OCI-LY1 (cell line): ENCODE measurements at regions not wholly inside any gene's neighbourhood (a gene's known extent, or its start where the extent isn't known, plus 50 kb on each side); places are given as distances from the start of the nearest gene placed in this dataset.

Experiments
- H2AFZ ChIP-seq: fragments of 200-600 bp; sonication (generic), shearing (Covaris generic); 2 replicates; pipeline ENCODE4 v1.6.0; 2014; ENCODE audit warnings: antibody characterized with exemption, mild to moderate bottlenecking, low read length
- H3F3A ChIP-seq: fragments of 200-600 bp; sonication (generic), shearing (Covaris generic); 2 replicates; pipeline ENCODE4 v1.6.0; 2014; ENCODE audit warnings: mild to moderate bottlenecking, antibody characterized with exemption, low read length, moderate library complexity; ENCODE audit not compliant: insufficient read depth
- H3K27ac ChIP-seq: fragments of 200-600 bp; sonication (generic); 2 replicates; pipeline ENCODE4 v1.5.1; 2014; ENCODE audit warnings: low read length, mixed run types, mild to moderate bottlenecking, low read depth; ENCODE audit not compliant: poor library complexity, severe bottlenecking
- H3K27me3 ChIP-seq: fragments of 200-600 bp; sonication (generic); 2 replicates; pipeline ENCODE4 v1.6.0; 2014; ENCODE audit warnings: antibody characterized with exemption, mild to moderate bottlenecking, low read length, moderate library complexity; ENCODE audit not compliant: insufficient read depth
- H3K36me3 ChIP-seq: fragments of 200-600 bp; sonication (generic); 2 replicates; pipeline ENCODE4 v1.6.1; 2014; ENCODE audit warnings: mild to moderate bottlenecking, antibody characterized with exemption, low read length, moderate library complexity, mixed read lengths; ENCODE audit not compliant: insufficient read depth
- H3K4me1 ChIP-seq: fragments of 200-600 bp; sonication (generic); 2 replicates; pipeline ENCODE4 v1.5.1; 2014; ENCODE audit warnings: mild to moderate bottlenecking, low read length, moderate library complexity; ENCODE audit not compliant: insufficient read depth, severe bottlenecking
- H3K4me2 ChIP-seq: fragments of 200-600 bp; sonication (generic), shearing (Covaris generic); 2 replicates; pipeline ENCODE4 v1.6.1; 2014; ENCODE audit warnings: low read length
- H3K4me3 ChIP-seq: fragments of 200-600 bp; sonication (generic); 2 replicates; pipeline ENCODE4 v1.5.1; 2014; ENCODE audit warnings: low read length, low read depth, mild to moderate bottlenecking, mixed read lengths; ENCODE audit not compliant: poor library complexity, severe bottlenecking
- H3K79me2 ChIP-seq: fragments of 200-600 bp; shearing (Covaris generic); 2 replicates; pipeline ENCODE4 v1.6.1; 2016; ENCODE audit warnings: mixed run types, low read length, mixed read lengths; ENCODE audit not compliant: insufficient read depth
- H3K9ac ChIP-seq: fragments of 200-600 bp; sonication (generic), shearing (Covaris generic); 2 replicates; pipeline ENCODE4 v1.6.1; 2014; ENCODE audit warnings: mild to moderate bottlenecking, low read length, mixed read lengths
- H3K9me2 ChIP-seq: fragments of 200-600 bp; sonication (generic), shearing (Covaris generic); 2 replicates; pipeline ENCODE4 v1.6.1; 2014; ENCODE audit warnings: low read depth, mild to moderate bottlenecking, low read length, mixed read lengths
- H3K9me3 ChIP-seq: fragments of 200-600 bp; shearing (Covaris generic); 2 replicates; pipeline ENCODE4 v1.6.1; 2014; ENCODE audit warnings: low read length, mixed read lengths
- H4K20me1 ChIP-seq: fragments of 200-600 bp; sonication (generic), shearing (Covaris generic); 2 replicates; pipeline ENCODE4 v1.6.0; 2016; ENCODE audit warnings: mild to moderate bottlenecking, low read length; ENCODE audit not compliant: insufficient read depth
- EZH2 ChIP-seq: fragments of 200-600 bp; sonication (generic), shearing (Covaris generic); IDR thresholded peaks from 2 replicates; pipeline ENCODE4 v1.8.0; 2017; ENCODE audit warnings: borderline replicate concordance, mixed run types, mild to moderate bottlenecking, antibody characterized with exemption, low read length, moderate library complexity, mixed read lengths
- TF ChIP-seq, protein P1 (sequence below): fragments of 200-600 bp; sonication (generic), shearing (Covaris generic); IDR thresholded peaks from 2 replicates; pipeline ENCODE4 v1.5.1; 2017; ENCODE audit warnings: mild to moderate bottlenecking, antibody characterized with exemption, low read length, moderate library complexity, mixed read lengths

- Histone ChIP-seq H3K4me1 (no peaks in the 10 kb centered on the region), H3F3A (no peaks in the 10 kb centered on the region)
These were observed 1591.6 kb upstream of the MIR17HG start for GRCh38 chr13:89755729-89756492.

GRCh38 chr13:89763005-89763404, 1584.5 kb upstream of the MIR17HG start:
- no peaks in the 10 kb centered on the region for H3K4me1 ChIP-seq
- H3K4me3 ChIP-seq, result no peak overlapping the region

More at GRCh38 chr13:89755729-89756492, 1591.6 kb upstream of the MIR17HG start:
- H2AFZ ChIP-seq, result no peak overlapping the region
- no peaks in the 10 kb centered on the region for H3K9me2 ChIP-seq
- no peaks in the 10 kb centered on the region for H3K36me3 ChIP-seq
- TF ChIP-seq, protein P1, sequence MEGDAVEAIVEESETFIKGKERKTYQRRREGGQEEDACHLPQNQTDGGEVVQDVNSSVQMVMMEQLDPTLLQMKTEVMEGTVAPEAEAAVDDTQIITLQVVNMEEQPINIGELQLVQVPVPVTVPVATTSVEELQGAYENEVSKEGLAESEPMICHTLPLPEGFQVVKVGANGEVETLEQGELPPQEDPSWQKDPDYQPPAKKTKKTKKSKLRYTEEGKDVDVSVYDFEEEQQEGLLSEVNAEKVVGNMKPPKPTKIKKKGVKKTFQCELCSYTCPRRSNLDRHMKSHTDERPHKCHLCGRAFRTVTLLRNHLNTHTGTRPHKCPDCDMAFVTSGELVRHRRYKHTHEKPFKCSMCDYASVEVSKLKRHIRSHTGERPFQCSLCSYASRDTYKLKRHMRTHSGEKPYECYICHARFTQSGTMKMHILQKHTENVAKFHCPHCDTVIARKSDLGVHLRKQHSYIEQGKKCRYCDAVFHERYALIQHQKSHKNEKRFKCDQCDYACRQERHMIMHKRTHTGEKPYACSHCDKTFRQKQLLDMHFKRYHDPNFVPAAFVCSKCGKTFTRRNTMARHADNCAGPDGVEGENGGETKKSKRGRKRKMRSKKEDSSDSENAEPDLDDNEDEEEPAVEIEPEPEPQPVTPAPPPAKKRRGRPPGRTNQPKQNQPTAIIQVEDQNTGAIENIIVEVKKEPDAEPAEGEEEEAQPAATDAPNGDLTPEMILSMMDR, result no peak
- TF ChIP-seq EZH2, result no peak
- no peaks in the 10 kb centered on the region for H3K27me3 ChIP-seq
- H3K9me3 ChIP-seq, result 0 out of 2 replicates have a peak, but pooled peaks cover 4% of the 10 kb centered on the region
- H3K79me2 ChIP-seq, result no peaks in the 10 kb centered on the region
- H4K20me1 ChIP-seq, result no peaks in the 10 kb centered on the region
- H3K4me3 ChIP-seq, result no peak overlapping the region
- H3K27ac ChIP-seq, result no peak overlapping the region
- no peak overlapping the region for H3K4me2 ChIP-seq
- H3K9ac ChIP-seq, result no peak overlapping the region

GRCh38 chr13:89783221-89783755, 1564.2 kb upstream of the MIR17HG start:
- Histone ChIP-seq H3K4me2 (no peak overlapping the region), H3K79me2 (no peaks in the 10 kb centered on the region), H4K20me1 (no peaks in the 10 kb centered on the region), H3K36me3 (no peaks in the 10 kb centered on the region), H3K9me2 (no peaks in the 10 kb centered on the region), H3K27me3 (no peaks in the 10 kb centered on the region), H3F3A (no peaks in the 10 kb centered on the region), H3K4me3 (no peak overlapping the region), H3K9me3 (no peaks in the 10 kb centered on the region), H2AFZ (no peak overlapping the region), H3K27ac (no peak overlapping the region), H3K4me1 (no peaks in the 10 kb centered on the region), H3K9ac (no peak overlapping the region)
- TF ChIP-seq, protein P1, result no peak
- TF ChIP-seq EZH2, result no peak

More at GRCh38 chr13:89763005-89763404, 1584.5 kb upstream of the MIR17HG start:
- Histone ChIP-seq H4K20me1 (no peaks in the 10 kb centered on the region), H3K36me3 (no peaks in the 10 kb centered on the region), H3K27ac (no peak overlapping the region), H3K9me2 (no peaks in the 10 kb centered on the region), H3K4me2 (no peak overlapping the region), H3K9me3 (no peaks in the 10 kb centered on the region), H3K27me3 (no peaks in the 10 kb centered on the region), H3K9ac (no peak overlapping the region), H3F3A (no peaks in the 10 kb centered on the region), H3K79me2 (no peaks in the 10 kb centered on the region), H2AFZ (no peak overlapping the region)
- TF ChIP-seq, protein P1, result no peak
